ENCODE measurements at regions not wholly inside any gene's neighbourhood (a gene's known extent, or its start where the extent isn't known, plus 50 kb on each side); places are given as distances from the start of the nearest gene placed in this dataset.

DNA sequence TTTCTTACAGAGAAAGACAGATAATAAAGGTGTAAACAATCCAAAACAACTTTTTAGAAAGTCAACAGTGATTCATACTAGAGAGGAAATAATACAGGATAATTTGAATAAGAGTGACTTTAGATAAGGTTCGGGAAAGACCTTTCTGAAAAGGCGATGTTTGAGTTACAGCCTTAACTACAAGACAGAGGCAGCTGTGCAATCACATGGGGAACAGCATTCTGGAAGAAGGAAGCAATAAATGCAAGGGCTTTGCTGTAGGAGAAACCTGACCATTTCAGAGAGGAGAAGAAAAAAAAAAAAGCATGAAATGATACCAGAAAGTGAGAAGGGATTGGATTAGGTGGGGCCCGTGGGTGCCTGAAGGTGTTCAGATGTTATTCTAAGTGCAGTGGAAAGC is 200.6 kb upstream of the ATP11B start:
- no peak for TF ChIP-seq YY1 (IDR thresholded peaks at IDR 0.05)
- TF ChIP-seq, protein P1, sequence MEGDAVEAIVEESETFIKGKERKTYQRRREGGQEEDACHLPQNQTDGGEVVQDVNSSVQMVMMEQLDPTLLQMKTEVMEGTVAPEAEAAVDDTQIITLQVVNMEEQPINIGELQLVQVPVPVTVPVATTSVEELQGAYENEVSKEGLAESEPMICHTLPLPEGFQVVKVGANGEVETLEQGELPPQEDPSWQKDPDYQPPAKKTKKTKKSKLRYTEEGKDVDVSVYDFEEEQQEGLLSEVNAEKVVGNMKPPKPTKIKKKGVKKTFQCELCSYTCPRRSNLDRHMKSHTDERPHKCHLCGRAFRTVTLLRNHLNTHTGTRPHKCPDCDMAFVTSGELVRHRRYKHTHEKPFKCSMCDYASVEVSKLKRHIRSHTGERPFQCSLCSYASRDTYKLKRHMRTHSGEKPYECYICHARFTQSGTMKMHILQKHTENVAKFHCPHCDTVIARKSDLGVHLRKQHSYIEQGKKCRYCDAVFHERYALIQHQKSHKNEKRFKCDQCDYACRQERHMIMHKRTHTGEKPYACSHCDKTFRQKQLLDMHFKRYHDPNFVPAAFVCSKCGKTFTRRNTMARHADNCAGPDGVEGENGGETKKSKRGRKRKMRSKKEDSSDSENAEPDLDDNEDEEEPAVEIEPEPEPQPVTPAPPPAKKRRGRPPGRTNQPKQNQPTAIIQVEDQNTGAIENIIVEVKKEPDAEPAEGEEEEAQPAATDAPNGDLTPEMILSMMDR (IDR thresholded peaks at IDR 0.05; ENCODE audit: low read depth, low read length, missing input control), result no peak
- no peak for TF ChIP-seq TAF1 (conservative IDR thresholded peaks at IDR 0.05)
- no peak for TF ChIP-seq FOXA2 (IDR thresholded peaks at IDR 0.05)
- TF ChIP-seq, protein P2, sequence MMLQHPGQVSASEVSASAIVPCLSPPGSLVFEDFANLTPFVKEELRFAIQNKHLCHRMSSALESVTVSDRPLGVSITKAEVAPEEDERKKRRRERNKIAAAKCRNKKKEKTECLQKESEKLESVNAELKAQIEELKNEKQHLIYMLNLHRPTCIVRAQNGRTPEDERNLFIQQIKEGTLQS (IDR thresholded peaks at IDR 0.05), result no peak
- TF ChIP-seq, protein P3, sequence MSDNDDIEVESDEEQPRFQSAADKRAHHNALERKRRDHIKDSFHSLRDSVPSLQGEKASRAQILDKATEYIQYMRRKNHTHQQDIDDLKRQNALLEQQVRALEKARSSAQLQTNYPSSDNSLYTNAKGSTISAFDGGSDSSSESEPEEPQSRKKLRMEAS (IDR thresholded peaks at IDR 0.05), result no peak
- TF ChIP-seq RAD21 (IDR thresholded peaks at IDR 0.05), result no peak
- TF ChIP-seq SP1 (IDR thresholded peaks at IDR 0.05), result no peak
- TF ChIP-seq GABPA (IDR thresholded peaks at IDR 0.05 in 1 of 2, conservative IDR thresholded peaks at IDR 0.05 in 1 of 2), result no peak
- TF ChIP-seq JUND (IDR thresholded peaks at IDR 0.05), result no peak
- TF ChIP-seq EGR1 (IDR thresholded peaks at IDR 0.05; ENCODE audit: low read depth in 2 of 2), result no peak
